HG03025 (cell line): ENCODE measurements at regions not wholly inside any gene's neighbourhood (a gene's known extent, or its start where the extent isn't known, plus 50 kb on each side); places are given as distances from the start of the nearest gene placed in this dataset.

Source experiments
- ATAC-seq: cut with Tn5 transposase; IDR thresholded peaks from one replicate; pipeline ENCODE4 v1.9.1; 2021; ENCODE audit warnings: mild to moderate bottlenecking, moderate library complexity; ENCODE audit not compliant: unreplicated experiment, low FRiP score

- no peak for ATAC-seq
These were observed 326.2 kb upstream of the NAV3 start for GRCh38 chr12:77504466-77504865.

DNA sequence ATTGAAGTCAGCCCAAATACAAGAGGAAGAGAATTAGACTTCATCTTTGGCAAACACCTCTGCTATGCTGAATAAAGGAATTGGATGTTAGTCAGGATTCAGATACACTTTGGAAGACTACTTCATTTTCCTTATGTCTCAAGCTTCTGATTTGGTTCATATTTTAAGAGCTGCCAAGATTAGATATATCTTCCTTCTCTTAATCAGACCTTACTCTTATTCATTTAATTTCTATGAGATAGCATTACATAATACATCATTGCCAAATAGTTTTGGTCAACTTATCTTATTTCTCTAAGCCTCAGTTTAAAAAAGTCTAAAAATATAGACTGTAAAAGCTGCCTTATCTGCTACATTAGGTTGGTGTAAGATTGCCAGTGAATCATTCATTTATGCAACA is 330.6 kb upstream of the NAV3 start:
- ATAC-seq: no peak

- no peak for ATAC-seq
These were observed 333.0 kb upstream of the NAV3 start for GRCh38 chr12:77497647-77498046.

DNA sequence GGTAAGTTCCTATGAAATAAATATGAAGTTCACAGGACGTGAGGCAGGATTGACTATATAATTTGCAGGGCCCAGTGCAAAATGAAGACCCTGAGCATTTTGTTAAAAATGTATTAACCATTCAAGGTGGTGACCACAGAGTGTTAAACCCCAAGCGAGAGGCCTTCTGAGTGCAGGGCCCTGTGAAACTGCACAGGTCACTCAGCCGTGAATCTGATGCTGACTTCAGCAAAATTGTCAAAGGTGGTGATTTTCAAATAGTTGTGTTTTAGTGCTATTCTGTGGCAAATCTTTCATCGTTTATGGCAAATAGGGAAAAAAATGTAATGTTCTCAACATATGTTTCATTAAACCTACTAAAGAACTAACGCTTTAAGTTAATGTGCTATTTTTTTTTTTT is 334.0 kb upstream of the NAV3 start:
- ATAC-seq: no peak

DNA sequence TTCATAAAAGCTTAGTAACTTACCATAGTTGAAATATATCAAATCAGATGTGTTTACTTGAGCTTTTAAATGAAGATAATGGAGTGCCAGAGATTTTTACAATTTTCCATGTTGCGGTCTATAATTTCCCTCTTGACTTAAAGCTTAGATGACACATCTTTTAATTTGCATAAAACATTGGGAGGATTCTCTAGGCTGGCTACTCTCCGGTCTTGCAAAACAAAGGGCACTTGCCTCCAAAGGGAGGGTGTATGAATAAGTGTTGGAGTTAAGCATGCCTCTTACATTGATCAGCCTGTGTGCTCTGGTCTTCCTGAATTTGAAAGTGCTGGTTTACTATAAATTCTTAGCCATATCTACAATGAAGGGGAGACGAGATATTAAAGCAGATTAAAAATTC is 336.4 kb upstream of the NAV3 start:
- ATAC-seq: no peak

DNA sequence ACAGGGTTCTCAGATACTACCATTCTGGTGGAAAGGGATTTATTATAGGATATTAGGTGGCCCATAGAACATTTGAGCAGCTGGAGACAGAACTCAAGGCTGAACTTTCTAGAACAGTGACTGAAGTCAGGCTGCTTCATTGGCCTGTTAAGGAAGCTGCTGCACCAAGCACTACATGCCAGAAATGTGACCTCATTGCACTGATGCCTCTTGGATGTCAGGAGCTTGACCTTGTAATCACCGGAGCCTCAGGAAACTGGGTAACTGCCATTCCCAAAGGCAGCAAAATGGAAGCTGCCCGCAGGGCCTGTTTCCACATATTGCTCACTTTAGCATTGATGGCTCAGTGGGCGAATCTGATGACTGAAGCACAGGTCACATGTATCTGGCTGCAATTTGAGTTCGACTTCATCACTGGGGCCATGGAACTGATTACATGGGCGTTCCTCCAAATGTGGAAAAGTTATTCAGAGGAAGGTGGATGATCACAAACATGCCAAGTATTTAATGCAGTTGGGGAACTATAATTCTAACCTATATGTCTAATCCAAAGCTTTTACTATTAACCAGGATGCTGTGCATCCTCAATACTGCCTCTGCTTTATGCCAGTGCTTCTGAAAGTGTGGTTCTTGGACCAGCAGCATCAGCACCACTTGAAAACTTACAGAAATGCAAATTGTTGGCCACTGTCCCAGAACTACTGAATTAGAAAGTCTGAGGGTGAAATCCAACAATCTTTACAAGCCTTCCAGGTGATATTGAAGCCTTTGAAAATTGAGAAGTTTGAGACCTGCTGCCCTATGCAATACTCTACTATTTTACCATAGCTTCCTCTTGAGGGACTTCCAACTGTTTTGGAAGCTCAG is 337.2 kb upstream of the NAV3 start:
- no peak for ATAC-seq

DNA sequence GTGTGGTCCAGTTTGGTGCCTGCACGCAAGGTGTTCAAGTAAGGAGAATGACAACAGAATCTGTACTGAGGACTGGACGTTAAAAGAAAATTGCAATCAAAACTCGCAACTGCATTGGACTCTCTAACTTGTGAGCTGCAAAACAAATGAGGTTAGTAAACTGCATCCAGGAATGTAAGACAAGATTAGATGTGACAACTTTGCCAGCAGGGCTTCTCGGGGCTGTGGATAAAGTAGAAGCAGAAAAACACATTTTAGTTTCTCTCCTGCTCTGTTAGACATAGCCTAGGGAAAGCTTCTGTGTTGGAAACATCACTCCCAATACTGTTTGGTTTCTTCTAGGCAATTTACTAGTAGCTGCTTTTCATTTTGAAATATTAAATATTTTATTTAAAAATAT is 338.2 kb upstream of the NAV3 start:
- no peak for ATAC-seq

- ATAC-seq: no peak
These were observed 341.2 kb upstream of the NAV3 start for GRCh38 chr12:77489331-77489970.

DNA sequence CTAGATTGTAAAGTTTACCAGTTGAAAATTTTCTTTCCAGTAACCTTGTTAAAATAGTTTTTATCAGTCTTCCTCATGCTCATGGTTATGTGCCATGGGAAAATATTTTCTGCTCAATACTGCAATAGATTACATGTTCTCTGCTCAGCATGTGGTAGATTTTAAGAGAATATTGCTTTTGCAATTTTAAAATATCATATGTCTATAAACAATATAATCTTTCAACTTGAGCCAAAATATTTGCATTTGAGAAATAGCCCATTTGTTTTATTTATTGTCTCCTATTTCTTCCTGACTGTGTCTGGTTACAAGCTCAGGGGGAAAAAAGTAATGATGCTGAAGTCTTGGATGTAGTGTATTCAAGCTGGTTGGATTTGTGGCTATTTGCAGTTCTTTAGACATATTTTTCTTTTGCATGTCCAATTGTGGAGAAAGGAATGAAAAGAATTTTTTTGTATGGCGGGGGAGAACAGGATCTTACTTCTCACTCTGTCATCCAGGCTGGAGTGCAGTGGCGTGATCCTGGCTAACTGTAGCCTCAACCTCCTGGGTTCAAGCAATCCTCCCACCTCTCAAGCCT is 342.6 kb upstream of the NAV3 start:
- no peak for ATAC-seq

DNA sequence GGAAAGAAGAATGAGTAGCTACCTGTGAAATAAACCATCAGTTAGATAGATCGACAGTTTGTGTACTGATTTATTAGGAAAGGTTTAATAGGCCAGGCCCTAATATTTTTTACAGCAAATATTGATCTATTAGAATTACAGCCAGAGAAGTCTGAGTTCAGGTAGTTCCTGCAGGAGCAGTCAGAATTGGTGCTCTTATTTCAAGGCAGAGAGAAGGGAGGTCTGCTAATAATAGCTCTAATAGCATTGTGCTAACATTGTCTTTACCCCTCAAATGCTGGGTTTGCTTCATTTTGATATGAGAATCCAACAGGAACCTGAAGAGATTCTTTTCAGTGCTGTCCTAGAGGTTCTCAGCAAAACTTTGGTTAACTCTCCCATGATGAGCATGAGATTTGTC is 343.8 kb upstream of the NAV3 start:
- no peak for ATAC-seq

DNA sequence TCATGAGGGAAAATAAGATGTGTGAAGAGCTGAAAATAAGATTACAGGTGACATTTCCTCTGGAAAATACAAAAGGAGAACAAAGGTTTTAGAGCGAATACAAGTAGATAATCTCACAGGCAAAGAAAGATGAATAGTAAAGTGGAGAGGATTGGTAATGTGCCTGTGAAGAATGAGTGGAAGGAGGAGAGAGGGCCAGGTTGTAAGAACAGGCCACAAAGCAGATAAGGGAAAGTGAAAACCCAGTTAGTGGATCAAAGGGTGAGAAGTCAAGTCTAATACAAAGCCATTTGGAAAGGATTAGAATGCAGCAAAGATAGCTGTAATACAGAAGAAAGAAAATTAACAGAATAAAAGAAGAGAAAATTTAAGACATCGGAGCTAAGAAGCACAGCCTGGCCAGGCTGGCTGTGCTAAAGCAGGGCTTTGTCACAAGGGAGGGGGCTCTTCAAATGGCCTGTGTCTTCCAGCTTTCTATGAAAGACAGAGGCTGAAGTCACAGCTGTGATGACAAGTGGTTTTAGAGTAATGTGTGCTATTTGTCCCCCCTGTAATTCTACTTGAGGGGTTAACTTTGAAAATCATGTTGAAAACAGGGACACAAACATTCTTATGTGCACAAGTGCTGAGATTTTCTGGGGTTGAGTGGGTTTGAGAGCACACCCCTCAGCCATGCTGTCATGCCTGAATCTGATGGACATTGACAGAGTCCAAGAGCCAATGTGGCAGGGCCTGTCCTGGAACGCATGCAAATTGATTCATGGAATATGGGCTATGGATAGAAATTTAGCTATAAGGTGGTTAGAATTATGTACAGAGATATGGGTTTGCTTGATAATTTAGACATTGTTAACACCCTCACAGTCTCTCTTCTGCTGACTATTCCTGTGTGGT is 344.5 kb upstream of the NAV3 start:
- no peak for ATAC-seq

- no peak for ATAC-seq
These were observed 349.0 kb upstream of the NAV3 start for GRCh38 chr12:77481687-77482086.

DNA sequence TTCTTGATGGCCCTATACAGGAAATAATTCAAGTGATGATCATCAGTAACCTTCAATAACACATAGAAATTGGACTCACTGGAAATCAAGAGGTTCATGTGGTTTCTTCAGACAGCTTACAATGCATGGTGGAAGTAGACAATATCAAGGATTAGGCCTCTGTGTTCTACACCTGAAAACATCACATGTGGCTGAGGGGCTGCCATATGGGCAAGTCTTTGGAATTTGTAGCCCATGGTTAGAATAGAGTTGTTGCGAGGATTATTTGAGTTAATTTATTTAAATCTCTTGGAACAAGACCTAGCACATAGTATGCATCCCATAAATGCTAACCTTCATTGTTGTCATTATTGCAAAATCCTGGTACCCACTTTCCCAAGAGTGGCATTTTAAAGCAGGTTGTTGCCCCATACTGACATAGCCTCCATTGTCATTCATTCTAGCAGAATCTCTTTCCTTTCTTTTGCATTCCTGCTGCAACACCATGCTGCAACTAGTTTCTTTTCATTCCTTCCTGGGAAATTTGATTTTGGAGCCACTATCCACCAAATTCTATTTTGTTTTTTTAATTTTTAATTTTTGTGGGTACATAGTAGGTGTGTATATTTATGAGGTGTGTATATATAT is 352.7 kb upstream of the NAV3 start:
- ATAC-seq: no peak

DNA sequence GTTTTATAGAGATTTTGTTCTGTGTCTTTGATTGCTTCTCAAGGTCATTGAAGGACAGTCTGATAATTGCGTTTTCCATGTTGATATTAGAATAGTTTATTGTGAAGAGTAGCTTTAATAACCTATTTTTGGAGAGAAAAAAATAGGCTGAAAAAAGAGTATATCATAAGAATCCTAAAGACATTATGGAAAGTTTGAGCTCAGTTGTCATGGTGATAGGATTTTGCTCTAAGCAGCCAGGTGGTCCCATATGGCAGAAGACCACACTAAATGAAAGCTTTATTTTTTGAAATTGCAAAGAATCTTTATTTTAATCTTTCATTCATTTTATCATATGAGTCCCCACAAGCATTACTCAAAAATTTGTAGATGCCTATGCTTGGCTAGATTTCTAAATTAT is 358.9 kb upstream of the NAV3 start:
- no peak for ATAC-seq

DNA sequence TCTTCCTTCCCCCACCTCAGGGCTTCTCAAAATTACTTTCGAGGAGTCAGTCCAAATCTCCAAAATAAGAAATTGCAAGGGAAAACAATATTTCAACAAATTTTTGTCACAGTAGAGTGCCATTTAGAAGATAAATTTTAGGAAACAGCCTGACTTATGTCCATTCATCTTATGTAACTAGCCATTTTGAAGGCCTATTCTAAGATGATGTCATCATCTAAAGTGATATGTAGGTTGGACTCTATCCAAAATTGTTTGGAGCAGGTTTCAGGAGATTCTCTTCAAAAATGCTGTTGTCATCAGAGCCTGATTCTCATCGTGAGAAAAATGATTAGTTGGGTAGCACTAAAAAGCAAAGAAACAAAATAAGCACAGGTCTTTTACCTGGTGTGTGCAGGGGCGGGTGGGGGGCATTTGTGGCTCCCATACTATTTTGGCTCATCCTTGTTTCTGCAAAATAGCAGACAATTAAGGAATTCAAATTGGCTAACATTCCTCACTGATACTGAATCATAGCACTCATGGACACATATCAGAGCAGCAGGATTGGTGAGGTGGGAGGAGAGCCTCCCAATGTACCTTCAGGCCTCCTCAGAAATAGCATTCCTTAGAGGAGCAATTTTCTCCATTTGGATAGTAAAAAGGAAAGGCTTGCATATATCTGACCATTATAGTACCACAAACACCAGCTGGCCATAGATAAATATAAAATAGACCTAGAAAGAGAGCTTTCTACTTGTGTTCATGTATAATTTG is 360.9 kb upstream of the NAV3 start:
- ATAC-seq: no peak

DNA sequence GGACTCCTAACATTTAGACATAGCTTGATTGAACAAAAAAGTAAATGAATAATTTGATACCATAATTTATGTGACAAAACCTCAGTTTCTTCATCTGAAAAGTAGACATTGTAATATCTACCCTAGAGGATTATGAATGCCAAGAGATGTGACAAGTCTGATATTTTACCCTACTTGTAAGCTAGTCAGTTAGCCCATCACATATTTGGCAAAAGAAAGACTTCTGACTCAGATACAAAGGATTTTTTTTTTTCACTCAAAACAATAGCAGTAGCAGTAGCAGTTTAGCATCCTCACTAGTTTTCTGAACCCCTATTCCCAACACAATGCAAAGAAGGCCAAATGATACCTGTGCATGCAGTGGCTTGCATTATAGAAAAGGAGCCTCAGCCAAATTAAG is 377.3 kb upstream of the E2F7 start:
- no peak for ATAC-seq

DNA sequence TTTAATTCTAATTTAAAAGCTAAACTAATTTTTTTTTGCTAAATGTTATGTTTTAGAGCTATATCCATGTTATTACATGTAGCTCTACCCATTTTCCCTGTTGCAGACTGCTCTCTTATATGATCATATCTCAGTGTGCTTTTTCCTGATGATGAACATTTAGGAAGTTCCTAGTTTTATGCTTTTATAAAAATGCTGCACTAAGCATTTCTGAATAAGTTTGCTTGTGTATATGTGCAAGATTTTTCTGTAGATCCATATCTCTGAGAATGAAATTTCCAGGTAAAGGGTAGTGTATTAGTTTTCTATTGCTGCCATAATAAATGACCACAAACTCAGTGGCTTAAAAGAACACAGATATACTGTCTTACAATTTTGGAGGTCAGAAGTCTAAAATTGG is 374.4 kb upstream of the E2F7 start:
- ATAC-seq: no peak

GRCh38 chr12:77438644-77439043 is 373.3 kb upstream of the E2F7 start:
- ATAC-seq: no peak

- ATAC-seq: no peak
These were observed 371.8 kb upstream of the E2F7 start for GRCh38 chr12:77437206-77437605.
